ENCODE measurements at regions not wholly inside any gene's neighbourhood (a gene's known extent, or its start where the extent isn't known, plus 50 kb on each side); places are given as distances from the start of the nearest gene placed in this dataset.

DNA sequence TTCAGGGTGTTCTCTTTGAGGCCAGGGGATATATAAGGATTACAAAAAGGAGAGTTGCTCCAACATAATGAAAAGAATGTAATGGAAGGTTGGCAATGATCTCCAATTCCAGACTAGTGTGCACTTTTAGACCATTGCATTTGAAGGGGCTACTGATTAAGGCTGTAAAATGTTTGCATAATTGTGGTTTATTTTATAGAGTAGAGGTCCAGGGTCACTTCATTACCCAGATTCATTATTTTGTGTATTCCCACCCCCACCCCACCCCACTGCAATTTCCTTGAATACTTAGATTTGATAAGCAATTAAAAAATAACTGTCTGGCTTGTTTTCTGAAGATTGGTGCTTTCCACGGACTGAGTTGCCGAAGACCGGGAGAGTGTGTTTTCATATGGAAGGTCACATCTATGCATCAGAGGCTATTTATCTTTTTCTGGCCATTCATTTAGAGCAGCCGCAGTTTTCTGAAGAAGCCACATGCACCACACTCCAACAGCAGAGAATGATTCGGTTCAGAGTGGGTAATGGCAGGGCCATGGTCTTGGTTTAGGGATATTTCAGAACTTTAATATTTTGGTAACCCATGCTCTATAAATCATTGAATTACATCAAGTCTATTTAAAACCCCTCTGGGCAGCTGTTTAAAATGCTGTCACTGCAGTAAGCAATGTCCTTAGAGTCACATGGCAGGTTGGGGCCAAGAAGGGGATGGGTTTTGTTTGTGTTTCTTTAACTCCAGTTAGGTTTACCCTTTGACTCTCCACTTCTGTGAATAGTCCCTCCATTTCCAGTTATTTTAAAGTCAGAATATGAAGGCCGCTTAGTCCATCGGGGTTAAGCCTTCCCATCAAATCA lies 94.6 kb downstream of the TMEM30B start:
- TF ChIP-seq, protein P1, sequence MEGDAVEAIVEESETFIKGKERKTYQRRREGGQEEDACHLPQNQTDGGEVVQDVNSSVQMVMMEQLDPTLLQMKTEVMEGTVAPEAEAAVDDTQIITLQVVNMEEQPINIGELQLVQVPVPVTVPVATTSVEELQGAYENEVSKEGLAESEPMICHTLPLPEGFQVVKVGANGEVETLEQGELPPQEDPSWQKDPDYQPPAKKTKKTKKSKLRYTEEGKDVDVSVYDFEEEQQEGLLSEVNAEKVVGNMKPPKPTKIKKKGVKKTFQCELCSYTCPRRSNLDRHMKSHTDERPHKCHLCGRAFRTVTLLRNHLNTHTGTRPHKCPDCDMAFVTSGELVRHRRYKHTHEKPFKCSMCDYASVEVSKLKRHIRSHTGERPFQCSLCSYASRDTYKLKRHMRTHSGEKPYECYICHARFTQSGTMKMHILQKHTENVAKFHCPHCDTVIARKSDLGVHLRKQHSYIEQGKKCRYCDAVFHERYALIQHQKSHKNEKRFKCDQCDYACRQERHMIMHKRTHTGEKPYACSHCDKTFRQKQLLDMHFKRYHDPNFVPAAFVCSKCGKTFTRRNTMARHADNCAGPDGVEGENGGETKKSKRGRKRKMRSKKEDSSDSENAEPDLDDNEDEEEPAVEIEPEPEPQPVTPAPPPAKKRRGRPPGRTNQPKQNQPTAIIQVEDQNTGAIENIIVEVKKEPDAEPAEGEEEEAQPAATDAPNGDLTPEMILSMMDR (IDR thresholded peaks at IDR 0.05; ENCODE audit: poor library complexity, severe bottlenecking), result no peak
- Histone ChIP-seq H3K27me3 (ENCODE audit: insufficient read depth, poor library complexity, severe bottlenecking) (no peaks in the 10 kb centered on the region), H3K27ac (ENCODE audit: poor library complexity, severe bottlenecking) (no peak overlapping the region), H3K4me3 (ENCODE audit: severe bottlenecking) (no peak overlapping the region), H3K9me3 (ENCODE audit: severe bottlenecking) (no peaks in the 10 kb centered on the region), H3K36me3 (ENCODE audit: low read depth) (no peaks in the 10 kb centered on the region), H3K4me1 (ENCODE audit: insufficient read depth, poor library complexity, severe bottlenecking) (peaks cover 12% of the 10 kb centered on the region)
- DNase-seq (ENCODE audit: low spot score), result no peak
- ATAC-seq (ENCODE audit: low read depth), result no peak

DNA sequence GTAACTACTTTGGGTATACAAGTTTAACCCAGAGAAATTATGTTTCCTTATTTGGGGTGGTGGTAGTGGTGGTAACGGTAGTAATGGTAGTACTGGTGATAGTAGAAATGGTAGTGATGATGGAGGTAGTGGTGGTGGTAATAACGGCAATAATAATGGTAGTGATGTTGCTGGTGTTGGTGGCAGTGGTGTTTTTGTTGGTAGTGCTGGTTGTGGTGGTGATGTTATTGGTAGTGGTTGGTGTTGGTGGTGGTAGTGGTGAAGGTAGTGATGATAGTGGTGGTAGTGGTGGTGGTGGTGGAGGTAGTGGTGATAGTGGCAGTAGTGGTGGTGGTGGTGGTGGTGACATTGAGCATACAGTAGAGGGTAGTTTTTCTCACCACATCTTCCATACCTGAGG lies 95.6 kb downstream of the TMEM30B start:
- no peak overlapping the region for H3K27ac ChIP-seq (ENCODE audit: poor library complexity, severe bottlenecking)
- ATAC-seq (ENCODE audit: low read depth) (no peak), DNase-seq (ENCODE audit: low spot score) (no peak)
- H3K27me3 ChIP-seq (ENCODE audit: insufficient read depth, poor library complexity, severe bottlenecking), result no peaks in the 10 kb centered on the region
- H3K4me1 ChIP-seq (ENCODE audit: insufficient read depth, poor library complexity, severe bottlenecking), result peaks cover 12% of the 10 kb centered on the region
- H3K9me3 ChIP-seq (ENCODE audit: severe bottlenecking), result no peaks in the 10 kb centered on the region
- no peaks in the 10 kb centered on the region for H3K36me3 ChIP-seq (ENCODE audit: low read depth)
- no peak overlapping the region for H3K4me3 ChIP-seq (ENCODE audit: severe bottlenecking)
- TF ChIP-seq, protein P1 (IDR thresholded peaks at IDR 0.05; ENCODE audit: poor library complexity, severe bottlenecking), result no peak

DNA sequence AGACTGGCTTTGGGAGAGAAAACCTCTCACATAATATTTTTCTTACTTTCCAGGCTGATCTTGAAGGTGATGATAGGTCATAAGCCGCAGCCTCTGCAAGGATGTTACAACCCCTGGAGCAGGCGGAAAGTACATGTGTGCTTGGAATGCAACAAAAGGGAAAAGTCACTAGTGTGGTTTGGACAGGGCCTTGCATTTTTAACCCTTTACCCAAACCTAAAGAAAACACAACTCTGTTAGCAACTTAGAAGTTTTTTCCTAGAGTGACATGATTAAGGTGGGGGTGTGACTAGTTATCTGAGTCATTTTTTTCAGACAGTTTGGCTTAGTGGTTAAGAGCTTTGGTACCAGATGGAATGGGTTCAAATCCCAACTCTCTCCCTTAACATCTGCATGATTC lies 97.0 kb downstream of the TMEM30B start:
- peak overlapping the region; percentile 24 for H3K27ac ChIP-seq (ENCODE audit: poor library complexity, severe bottlenecking)
- H3K36me3 ChIP-seq (ENCODE audit: low read depth), result no peaks in the 10 kb centered on the region
- no peaks in the 10 kb centered on the region for H3K9me3 ChIP-seq (ENCODE audit: severe bottlenecking)
- ATAC-seq (ENCODE audit: low read depth) (peak; percentile 76), DNase-seq (ENCODE audit: low spot score) (no peak)
- peaks cover 17% of the 10 kb centered on the region for H3K4me1 ChIP-seq (ENCODE audit: insufficient read depth, poor library complexity, severe bottlenecking)
- no peak overlapping the region for H3K4me3 ChIP-seq (ENCODE audit: severe bottlenecking)
- no peaks in the 10 kb centered on the region for H3K27me3 ChIP-seq (ENCODE audit: insufficient read depth, poor library complexity, severe bottlenecking)
- TF ChIP-seq, protein P1 (IDR thresholded peaks at IDR 0.05; ENCODE audit: poor library complexity, severe bottlenecking), result no peak

DNA sequence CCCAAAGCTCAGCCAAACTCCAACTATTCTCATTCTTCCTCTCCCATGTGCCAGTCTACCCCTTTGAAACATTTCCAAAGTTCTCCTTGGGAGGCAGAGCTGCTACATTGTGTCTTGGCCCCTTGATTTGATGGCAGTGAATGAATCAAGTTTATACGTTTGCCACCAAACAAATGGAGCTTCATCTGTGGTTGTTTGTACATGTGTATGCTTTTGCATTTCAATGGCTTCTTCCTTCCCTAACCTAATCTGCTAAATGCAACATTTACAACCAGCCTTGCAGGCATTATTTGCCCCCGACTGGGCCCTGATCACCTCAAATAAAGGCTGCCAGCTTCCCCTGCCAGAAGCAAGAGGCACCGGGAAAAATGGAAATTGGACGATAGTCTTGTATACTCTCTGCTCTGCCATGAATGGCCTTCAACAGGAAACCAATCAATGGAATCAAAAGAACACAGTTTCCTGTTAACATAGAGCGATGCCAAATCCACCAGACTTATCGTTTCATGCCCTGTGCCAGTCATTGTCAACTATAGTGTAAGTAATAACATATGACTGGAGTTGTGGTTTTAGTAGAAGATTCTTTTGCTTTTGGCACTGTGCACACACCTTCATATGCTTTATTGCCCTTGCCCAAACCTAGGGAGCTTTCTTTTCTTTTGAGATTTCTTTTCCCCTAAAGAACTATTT lies 97.8 kb downstream of the TMEM30B start:
- Histone ChIP-seq H3K9me3 (ENCODE audit: severe bottlenecking) (no peaks in the 10 kb centered on the region), H3K4me1 (ENCODE audit: insufficient read depth, poor library complexity, severe bottlenecking) (peaks cover 24% of the 10 kb centered on the region), H3K27me3 (ENCODE audit: insufficient read depth, poor library complexity, severe bottlenecking) (no peaks in the 10 kb centered on the region), H3K4me3 (ENCODE audit: severe bottlenecking) (no peak overlapping the region), H3K27ac (ENCODE audit: poor library complexity, severe bottlenecking) (peak overlapping the region; percentile 24), H3K36me3 (ENCODE audit: low read depth) (no peaks in the 10 kb centered on the region)
- DNase-seq (ENCODE audit: low spot score), result no peak
- no peak for ATAC-seq (ENCODE audit: low read depth)
- TF ChIP-seq, protein P1 (IDR thresholded peaks at IDR 0.05; ENCODE audit: poor library complexity, severe bottlenecking), result no peak

Measured in RWPE2 (cell line).